Upper lobe of right lung (tissue), 1 donor: ENCODE measurements at regions not wholly inside any gene's neighbourhood (a gene's known extent, or its start where the extent isn't known, plus 50 kb on each side); places are given as distances from the start of the nearest gene placed in this dataset.

Source experiments
- ATAC-seq: fragments of 200-7000 bp; cut with Tn5 transposase; one replicate; pipeline ENCODE4 v1.9.1; 2020; ENCODE audit warnings: mild to moderate bottlenecking, moderate library complexity
- DNase-seq: peaks from one replicate; pipeline ENCODE4 v3.0.0-alpha.2; 2020
- H3K27ac ChIP-seq: fragments of 200-600 bp; one replicate; pipeline ENCODE4 v1.8.0; 2022
- H3K27me3 ChIP-seq: fragments of 200-600 bp; one replicate; pipeline ENCODE4 v1.8.0; 2022; ENCODE audit warnings: mild to moderate bottlenecking
- H3K36me3 ChIP-seq: fragments of 200-600 bp; one replicate; pipeline ENCODE4 v1.8.0; 2022
- H3K4me1 ChIP-seq: fragments of 200-600 bp; one replicate; pipeline ENCODE4 v1.8.0; 2022
- H3K4me3 ChIP-seq: fragments of 200-600 bp; one replicate; pipeline ENCODE4 v1.8.0; 2022; ENCODE audit warnings: mild to moderate bottlenecking
- H3K9me3 ChIP-seq: fragments of 200-600 bp; one replicate; pipeline ENCODE4 v1.8.0; 2022
- CTCF ChIP-seq: fragments of 200-600 bp; IDR thresholded peaks from one replicate; pipeline ENCODE4 v1.8.0; 2022; ENCODE audit warnings: antibody characterized with exemption
- intact Hi-C: fragments of 100-400 bp; cut with DNase I; formaldehyde crosslinking; loops from one replicate; pipeline ENCODE4 v1.11.0; 2022
- donor health status: DM: no; HTN: yes; CAD: no; lungs with severe emphysema.

- no peak for ATAC-seq
- no peak for TF ChIP-seq CTCF
- DNase-seq: no peak
- intact Hi-C loops: no loop called here
- Histone ChIP-seq H3K36me3 (no peaks in the 10 kb centered on the region), H3K27me3 (no peaks in the 10 kb centered on the region), H3K4me3 (no peak overlapping the region), H3K4me1 (no peaks in the 10 kb centered on the region), H3K9me3 (no peaks in the 10 kb centered on the region), H3K27ac (no peak overlapping the region)
Measured at GRCh38 chr10:81514811-81515210, 360.2 kb upstream of the NRG3 start.

GRCh38 chr10:81520688-81521087, 354.3 kb upstream of the NRG3 start:
- Histone ChIP-seq H3K27ac (no peak overlapping the region), H3K4me1 (no peaks in the 10 kb centered on the region), H3K4me3 (no peak overlapping the region), H3K9me3 (no peaks in the 10 kb centered on the region), H3K36me3 (no peaks in the 10 kb centered on the region), H3K27me3 (no peaks in the 10 kb centered on the region)
- ATAC-seq (no peak), DNase-seq (no peak)
- TF ChIP-seq CTCF: no peak
- intact Hi-C loops: no loop called here

- intact Hi-C loops: no loop called here
- H3K27me3 ChIP-seq: no peaks in the 10 kb centered on the region
Measured at GRCh38 chr10:81524467-81524866, 350.5 kb upstream of the NRG3 start.

GRCh38 chr10:81532403-81532802, 342.6 kb upstream of the NRG3 start:
- no peaks in the 10 kb centered on the region for H3K9me3 ChIP-seq
- ATAC-seq (no peak), DNase-seq (no peak)
- no peaks in the 10 kb centered on the region for H3K36me3 ChIP-seq
- H3K4me3 ChIP-seq: no peak overlapping the region
- H3K27me3 ChIP-seq: no peaks in the 10 kb centered on the region
- H3K4me1 ChIP-seq: no peaks in the 10 kb centered on the region
- no peak overlapping the region for H3K27ac ChIP-seq
- no peak for TF ChIP-seq CTCF
- intact Hi-C loops: no loop called here

More at GRCh38 chr10:81524467-81524866, 350.5 kb upstream of the NRG3 start:
- ATAC-seq (no peak), DNase-seq (no peak)
- Histone ChIP-seq H3K36me3 (no peaks in the 10 kb centered on the region), H3K4me1 (no peaks in the 10 kb centered on the region), H3K27ac (no peak overlapping the region), H3K4me3 (no peak overlapping the region), H3K9me3 (no peaks in the 10 kb centered on the region)
- TF ChIP-seq CTCF: no peak

GRCh38 chr10:81534991-81535390, 340.0 kb upstream of the NRG3 start:
- intact Hi-C loops: no loop called here
- H3K9me3 ChIP-seq: no peaks in the 10 kb centered on the region
- ATAC-seq: no peak

More at GRCh38 chr10:81534991-81535390, 340.0 kb upstream of the NRG3 start:
- no peaks in the 10 kb centered on the region for H3K4me1 ChIP-seq
- no peak for DNase-seq
- no peaks in the 10 kb centered on the region for H3K36me3 ChIP-seq
- no peak overlapping the region for H3K4me3 ChIP-seq
- TF ChIP-seq CTCF: no peak
- H3K27ac ChIP-seq: no peak overlapping the region
- no peaks in the 10 kb centered on the region for H3K27me3 ChIP-seq
